ENCODE measurements at regions not wholly inside any gene's neighbourhood (a gene's known extent, or its start where the extent isn't known, plus 50 kb on each side); places are given as distances from the start of the nearest gene placed in this dataset.

DNA sequence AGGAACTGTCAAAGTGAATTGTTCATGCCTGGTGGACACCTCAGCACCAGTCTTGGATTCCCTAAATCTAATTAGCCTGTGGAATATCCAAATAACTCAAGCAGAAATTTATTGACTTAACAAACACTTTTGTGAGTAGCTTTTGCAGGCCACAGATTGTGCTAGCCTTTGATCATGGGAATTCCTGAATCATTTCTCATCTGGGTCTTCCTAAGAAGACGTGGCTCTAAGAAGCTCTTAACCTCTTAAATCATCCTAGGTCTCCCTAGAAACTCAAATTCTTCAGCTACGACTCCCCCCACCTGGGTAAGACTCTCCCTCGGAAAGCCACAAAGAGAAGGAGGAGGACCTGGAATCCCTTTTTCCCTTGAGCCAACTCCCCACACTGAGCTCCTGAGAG lies 53.8 kb upstream of the PSEN2 start:
- DNase-seq (ENCODE audit: low read depth), result peak; percentile 35
- H3K4me3 ChIP-seq (ENCODE audit: low read depth, low read length), result no peak overlapping the region

DNA sequence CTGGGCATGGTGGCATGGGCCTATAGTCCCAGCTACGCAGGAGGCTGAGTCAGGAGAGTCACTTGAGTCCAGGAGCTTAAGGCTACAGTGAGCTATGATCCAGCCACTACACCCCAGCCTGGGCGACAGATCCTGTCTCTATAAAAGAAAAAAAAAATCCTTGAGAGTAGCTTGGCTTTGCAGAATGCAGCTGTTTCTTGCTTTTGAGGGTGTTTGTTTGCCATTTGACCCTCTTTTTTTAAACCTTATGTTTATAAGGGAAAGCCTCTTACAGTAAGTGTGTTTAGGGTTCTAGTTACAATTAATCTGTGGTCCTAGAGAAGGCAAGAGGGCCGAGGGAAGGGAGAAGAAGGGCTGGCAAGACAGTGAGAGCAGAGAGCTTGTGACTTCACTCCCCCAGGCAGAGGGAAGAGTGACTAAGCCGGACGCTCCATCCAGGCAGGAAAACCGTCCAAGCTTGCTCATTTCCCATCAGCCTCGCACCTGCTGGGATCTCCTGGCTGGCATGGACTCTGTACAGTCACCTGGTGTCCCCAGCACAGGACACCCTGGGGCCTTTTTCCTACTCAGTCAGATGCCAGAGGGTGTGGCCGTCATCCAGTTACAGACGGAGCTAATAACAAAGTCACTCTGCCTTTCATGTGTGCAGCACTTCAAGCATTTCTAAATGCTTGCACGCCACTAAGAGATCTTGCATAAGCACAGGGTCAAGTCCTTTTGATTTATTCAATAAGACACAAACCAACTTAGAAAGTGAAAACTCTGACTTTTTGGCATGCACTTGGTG lies 55.5 kb upstream of the PSEN2 start:
- DNase-seq (ENCODE audit: low read depth), result peak; percentile 52
- no peak overlapping the region for H3K4me3 ChIP-seq (ENCODE audit: low read depth, low read length)

DNA sequence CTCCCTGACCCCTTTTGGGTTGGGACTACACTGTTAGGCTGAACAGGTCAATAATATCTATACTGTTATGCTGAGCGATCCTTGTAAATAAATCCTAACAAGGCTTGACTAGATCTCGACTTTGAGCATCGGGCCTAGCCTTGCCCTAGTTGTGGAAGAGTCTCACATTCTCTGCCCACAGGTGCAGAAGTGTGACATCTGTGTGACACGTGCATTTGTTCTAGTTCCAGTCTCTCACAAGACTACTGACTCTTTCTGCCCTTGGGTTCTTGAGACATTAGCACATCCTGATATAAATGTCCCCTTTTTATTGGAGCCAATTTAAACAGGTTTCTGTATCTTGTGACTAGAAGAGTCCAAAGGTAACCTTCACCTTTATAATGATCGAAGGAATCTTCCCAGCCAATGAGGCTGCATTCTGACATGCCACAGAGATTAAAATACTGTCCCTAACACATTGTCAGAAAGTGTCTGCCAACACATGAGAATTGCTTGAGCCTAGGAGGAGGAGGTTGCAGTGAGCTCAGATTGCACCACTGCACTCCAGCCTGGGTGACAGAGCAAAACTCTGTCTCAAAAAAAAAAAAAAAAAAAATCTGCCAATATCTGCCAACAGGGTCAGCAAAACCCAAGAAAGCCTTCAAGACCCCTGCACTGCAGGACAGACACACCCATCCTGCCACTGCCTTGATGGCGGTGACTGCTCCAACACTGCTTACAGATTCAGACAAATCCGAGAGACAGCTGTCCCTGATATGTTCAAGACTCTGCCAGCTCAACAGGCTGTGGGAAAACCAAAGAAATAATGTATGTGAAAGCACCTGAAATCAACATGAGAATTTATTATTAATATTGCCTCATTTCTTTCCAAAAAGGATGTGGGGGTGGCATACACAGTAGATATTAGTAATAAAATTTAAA lies 56.5 kb upstream of the PSEN2 start:
- DNase-seq (ENCODE audit: low read depth), result no peak
- H3K4me3 ChIP-seq (ENCODE audit: low read depth, low read length), result no peak overlapping the region

DNA sequence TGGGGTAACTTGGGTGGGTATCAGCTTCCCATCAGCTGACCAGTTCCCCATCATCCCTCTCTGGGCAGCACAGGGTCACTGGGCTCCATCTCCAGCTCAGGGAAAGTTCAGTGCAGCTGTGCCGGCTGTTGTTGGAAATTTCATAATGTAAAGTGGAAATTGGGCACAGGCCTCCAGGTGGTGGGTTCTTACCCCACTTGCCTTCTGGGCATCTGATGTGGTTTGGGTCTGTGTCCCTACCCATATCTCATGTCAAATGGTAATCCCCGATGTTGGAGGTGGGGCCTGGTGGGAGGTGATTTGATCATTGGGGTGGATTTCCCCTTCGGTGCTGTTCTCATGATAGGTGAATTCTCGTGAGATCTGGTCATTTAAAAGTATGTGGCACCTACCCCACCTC lies 59.7 kb upstream of the PSEN2 start:
- DNase-seq (ENCODE audit: low read depth), result no peak
- no peak overlapping the region for H3K4me3 ChIP-seq (ENCODE audit: low read depth, low read length)

DNA sequence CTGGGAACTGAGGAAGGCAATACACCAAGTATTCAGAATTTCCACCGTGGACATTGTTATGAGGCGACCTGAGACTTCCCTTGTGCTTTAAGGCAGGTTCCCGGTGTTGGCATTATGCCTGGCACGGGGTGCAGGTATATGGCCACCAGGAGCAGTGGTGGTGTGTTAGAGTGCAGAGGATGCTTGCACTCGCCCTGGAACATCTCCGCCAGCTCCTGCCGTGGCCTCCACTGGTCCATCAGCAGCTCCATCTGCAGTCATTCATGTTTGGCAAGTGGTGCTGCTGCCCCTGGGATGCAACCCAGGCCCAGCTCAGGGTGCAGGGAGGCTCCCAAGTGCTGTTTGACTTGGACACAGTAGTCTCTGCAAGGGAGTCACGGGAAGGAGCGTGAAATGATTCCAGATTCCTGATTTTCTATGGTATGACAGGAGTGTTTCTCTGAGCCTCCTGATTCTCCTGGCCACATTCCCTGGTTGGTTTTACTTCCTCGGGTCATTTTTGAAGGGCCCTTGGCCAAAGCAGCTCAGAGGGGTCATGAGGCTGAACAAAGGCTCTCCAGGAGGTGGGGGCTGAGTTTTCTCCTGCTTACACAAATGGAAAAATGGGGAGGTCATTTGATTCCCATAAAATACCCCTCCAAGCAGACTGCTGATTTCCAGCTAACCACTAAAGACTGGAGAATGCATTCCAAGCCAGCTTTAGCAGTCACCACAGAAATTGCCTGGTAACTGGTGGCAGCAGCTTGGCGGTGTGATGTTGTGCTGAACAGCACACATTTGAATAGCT lies 60.4 kb upstream of the PSEN2 start:
- no peak overlapping the region for H3K4me3 ChIP-seq (ENCODE audit: low read depth, low read length)
- no peak for DNase-seq (ENCODE audit: low read depth)

DNA sequence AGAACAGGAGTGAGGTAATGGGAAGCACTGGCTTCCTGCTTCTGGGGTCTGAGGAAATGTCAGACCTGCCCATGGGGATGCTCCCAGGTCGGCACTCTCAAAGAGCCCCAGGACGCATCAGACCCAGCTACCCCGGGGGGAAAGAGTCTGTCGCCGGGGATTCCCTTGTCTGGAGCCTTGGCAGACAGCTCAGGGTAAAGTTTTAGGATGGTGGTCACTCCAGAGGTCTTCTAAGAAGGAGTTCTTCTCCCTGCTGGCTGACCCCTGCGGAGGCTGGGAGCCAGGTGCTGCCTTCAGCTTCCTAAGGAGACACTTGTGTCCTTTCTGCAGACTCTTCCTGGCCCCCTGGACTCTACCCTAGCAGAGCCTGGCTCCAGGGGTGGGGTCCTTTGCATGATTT lies 61.9 kb upstream of the PSEN2 start:
- DNase-seq (ENCODE audit: low read depth), result no peak

DNA sequence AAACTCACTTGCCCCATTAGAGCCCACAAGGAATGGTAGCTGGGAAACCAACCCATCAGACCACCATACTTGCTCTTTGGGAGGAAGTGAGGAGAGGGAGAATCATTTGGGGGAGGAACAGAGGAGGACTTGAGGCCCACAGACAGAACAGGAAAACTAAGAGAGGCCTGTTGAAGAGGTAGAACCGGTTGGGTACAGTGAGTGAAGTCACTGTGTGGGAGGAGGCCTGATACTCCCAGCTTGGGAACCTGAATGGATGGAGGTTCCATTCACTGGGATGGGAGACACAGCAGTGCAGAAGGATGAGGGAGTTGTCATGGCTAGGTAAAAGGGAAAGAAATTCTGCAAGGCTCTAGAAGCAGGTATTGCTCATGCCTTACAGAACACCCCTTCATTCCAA lies 63.4 kb upstream of the PSEN2 start:
- DNase-seq (ENCODE audit: low read depth), result no peak
- H3K4me3 ChIP-seq (ENCODE audit: low read depth, low read length), result no peak overlapping the region

More for the DNA sequence above, 61.9 kb upstream of the PSEN2 start:
- H3K4me3 ChIP-seq (ENCODE audit: low read depth, low read length), result no peak overlapping the region

DNA sequence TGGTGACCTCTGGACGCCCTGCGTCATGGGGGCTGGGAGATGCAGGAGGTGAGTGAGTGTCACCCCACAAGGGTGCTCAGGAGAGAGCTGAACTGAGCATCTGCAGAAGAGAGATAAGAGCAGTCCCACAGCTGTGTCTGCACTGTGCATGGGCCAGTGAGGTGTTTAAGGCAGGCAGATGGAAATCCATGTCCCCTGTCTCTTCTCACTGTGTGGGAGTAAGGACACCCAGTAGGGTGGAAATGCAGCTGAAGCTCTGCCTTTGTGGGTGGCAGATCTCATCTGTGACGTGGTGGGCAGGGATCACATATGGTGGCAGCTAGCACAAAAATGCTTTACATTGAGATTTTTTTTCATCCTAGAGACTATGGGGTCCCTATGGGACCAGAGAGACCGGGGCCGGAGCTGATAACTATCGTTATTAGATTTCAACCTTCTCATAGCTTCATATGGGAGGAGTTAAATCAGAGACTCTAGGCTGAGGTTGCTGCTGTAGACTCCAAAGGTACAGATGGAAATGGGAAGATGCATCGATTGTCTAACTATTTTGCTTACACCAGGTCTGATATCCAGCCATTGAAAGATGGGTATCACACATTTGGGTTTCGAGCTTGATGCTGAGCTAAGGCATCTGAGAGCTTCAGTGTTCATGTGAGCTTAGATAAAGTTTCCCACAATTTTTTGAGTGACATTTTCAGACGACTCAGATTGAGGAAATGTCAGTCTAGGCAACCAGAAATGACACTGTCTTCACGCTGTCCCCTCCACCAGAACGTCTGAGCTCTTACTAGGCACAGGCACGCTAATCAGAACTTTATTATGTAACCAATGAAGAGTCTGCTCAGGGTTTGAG lies 65.3 kb upstream of the PSEN2 start:
- no peak for DNase-seq (ENCODE audit: low read depth)
- no peak overlapping the region for H3K4me3 ChIP-seq (ENCODE audit: low read depth, low read length)

DNA sequence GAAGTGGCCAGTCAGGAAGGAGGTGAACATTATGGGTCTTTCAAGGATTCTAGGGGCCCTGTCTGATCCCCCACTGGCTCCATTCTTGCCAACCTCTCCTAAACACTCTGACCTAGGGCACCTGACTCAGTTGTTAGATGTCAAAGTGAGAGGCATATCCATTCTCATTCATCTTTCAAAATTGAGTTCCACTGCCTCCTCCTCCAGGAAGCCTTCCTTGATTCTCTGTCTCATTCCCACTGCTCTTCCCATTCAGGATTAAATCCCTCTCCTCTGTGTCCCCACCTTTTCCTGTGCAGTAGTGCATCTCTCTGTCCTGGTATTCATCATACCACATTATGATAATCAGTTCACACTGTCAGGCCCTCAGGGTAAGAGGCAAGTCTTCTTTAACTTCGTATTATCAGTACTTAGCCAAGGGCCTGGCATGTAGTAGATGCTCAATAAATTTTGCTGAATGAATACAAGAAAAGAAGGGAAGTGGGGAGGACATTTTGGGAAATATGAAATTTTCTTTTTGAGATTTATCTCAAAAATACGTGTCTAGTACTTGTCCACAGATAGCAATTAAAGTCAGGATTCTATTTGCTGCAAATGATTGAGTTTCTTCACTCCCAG lies 61.8 kb upstream of the ITPKB start:
- no peak for DNase-seq (ENCODE audit: low read depth)
- no peak overlapping the region for H3K4me3 ChIP-seq (ENCODE audit: low read depth, low read length)

DNA sequence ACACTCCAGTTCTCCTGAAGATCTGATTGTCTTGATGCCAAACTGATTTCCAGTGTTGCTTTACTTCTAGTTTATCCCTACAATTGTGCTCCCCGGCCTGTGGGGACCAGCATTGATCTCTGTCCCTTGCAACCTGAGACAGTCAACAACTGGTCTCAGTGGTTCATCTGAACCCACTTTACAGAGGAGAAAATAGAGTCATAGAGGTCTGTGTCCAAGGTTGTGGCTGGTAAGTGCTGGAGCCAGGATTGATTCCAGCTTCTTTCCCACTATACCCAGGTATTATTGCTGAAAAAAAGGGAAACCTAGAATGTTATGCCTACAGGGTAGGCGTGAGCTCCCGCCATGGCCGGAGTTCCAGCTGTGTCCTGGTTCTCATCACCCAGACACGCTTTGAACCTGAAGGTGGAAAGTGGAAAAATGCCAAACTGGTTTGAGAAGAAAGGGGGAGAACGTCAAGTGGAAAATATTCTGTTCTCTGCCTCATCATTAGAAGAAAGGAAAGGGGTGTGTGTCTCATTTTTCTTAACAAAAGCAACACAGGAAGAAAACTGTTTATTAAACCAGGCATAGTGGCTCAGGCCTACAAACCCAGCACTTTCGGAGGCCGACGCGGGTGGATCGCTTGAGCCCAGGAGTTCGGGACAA lies 60.7 kb upstream of the ITPKB start:
- no peak for DNase-seq (ENCODE audit: low read depth)
- no peak overlapping the region for H3K4me3 ChIP-seq (ENCODE audit: low read depth, low read length)

DNA sequence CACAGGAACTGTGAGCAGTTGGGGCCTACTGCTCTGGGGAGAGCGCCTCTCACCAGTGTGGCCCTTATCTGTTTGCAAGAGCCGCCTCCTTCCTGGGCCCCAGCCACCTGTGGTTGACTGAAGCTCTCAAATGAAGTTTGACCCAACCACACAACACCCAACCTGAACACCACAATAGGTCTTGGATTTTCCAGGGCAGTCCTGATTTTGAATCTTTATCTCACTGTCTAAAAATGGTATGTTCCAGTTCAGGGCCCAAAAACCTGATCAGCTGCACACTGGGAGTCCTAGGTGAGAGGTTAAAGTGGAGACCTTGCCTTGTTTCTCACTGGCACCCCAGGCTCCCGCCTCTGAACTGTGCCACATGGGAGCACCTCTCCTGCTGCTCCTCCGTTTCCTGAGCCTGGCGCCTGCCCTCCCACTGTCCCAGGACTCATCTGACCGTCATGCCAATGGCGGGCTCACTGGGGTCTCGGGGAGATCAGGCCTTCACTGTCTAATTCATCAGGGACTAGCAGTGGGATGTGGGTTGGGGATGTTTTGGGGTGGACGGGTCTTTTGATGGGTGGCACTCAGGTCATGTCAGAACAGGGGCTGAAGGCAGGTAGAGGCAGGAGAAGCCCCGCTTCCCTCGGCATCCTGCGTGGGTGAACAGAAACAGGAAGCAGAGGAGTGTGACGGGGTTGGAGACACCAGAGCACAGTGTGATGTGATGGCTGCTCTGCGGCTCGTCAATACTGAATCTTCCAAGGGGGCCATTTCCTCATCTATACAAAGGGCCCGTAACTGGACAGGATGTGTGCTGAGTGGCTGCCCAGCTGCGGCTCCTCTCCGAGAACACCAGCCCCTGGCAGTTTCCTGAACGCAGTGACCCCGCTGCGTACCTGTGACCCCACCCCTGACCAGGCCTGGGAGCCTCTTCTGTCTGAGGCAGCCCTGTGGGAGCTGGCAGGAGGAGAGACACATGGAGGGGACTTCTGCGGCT lies 59.6 kb upstream of the ITPKB start:
- DNase-seq (ENCODE audit: low read depth), result no peak

DNA sequence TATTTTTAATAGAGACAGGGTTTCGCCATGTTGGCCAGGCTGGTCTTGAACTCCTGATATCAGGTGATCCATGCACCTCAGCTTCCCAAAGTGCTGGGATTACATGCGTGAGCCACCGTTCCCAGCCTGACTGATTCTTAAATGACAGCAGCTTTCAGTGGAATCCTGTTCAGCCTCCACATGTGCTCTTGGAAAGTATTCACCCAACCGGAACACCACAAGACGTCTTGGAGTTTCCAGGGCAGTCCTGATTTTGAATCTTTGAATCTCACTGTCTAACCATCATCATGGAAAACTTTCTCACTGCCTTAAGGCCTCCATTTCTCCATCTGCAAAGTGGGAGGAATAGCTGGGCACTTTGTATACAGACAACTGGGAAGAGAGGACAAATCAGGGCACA lies 58.1 kb upstream of the ITPKB start:
- no peak overlapping the region for H3K4me3 ChIP-seq (ENCODE audit: low read depth, low read length)
- no peak for DNase-seq (ENCODE audit: low read depth)

More for the DNA sequence above, 59.6 kb upstream of the ITPKB start:
- no peak overlapping the region for H3K4me3 ChIP-seq (ENCODE audit: low read depth, low read length)

DNA sequence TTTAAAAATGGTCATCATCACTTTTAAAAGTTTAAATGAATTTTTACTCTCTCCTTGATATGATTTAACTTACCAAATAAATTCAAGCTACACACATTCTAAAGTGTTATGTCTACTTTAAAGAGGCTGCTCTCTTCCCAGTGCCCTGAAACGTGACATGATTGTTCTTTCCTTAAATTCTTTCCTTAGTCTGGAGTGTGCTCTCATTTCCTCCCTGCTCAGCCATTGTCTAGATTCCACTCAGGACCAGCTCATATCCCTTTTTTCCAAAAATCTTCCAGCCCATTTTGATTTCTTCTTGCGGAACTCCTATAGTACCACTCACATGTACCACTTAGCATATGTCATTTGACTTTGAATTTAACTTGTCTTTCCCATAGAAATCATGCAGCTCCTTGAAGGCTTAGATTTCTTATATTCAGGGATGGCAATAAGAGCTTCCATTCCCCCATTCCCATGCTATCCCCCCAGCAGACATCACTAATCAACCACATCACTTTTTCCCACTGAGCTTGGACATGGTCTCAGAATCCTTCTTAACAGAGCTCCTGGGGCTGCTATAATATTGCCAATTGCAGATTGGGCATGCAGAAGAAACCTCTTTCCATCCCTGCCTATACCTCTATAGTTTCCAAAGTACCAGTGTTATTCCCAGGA lies 54.7 kb upstream of the ITPKB start:
- no peak for DNase-seq (ENCODE audit: low read depth)
- no peak overlapping the region for H3K4me3 ChIP-seq (ENCODE audit: low read depth, low read length)

DNA sequence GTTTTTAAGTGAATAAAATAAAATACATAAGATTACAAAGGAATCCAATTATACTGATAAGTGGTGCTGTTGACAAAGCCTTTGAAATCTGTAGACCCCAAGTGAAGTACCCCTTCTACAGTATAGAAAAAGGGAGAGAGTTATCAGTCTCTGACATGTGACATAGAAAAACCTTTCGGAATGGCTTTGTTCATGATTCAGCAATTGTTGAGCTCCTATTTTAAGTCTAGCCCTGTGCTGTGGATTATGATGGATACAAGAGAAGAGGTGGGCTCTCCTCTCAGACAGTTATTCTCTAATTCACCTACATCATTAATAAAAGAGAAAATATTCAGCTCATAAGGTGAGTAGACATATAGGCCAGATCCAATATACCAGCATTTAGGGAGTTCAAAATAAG lies 53.3 kb upstream of the ITPKB start:
- no peak overlapping the region for H3K4me3 ChIP-seq (ENCODE audit: low read depth, low read length)
- no peak for DNase-seq (ENCODE audit: low read depth)

DNA sequence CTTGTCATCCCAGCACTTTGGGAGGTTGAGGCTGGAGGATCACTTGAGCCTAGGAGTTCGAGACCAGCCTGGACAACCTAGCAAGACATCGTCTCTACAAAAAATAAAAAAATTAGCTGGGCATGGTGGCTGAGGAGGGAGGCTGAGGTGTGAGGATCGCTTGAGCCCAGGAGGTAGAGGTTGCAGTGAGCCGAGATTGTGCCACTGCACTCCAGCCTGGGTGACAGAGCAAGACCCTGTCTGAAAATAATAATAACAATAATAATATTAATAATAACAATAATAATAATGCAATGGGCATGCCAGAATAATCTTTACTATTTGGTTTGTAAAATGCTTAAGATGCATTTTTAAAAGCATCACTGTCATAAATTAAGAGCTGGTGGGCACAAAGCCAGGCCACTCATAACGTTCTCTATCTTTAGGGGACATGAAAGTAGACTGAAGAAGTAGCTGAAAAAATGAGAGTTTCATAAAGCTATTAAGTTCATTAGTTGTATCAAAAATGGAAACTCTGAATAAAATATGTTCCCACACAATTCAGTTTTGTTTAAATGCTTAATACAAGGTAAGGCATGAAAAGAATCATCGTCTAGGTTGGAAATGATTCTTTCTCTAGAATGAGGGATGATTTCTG lies 51.6 kb upstream of the ITPKB start:
- DNase-seq (ENCODE audit: low read depth), result no peak

DNA sequence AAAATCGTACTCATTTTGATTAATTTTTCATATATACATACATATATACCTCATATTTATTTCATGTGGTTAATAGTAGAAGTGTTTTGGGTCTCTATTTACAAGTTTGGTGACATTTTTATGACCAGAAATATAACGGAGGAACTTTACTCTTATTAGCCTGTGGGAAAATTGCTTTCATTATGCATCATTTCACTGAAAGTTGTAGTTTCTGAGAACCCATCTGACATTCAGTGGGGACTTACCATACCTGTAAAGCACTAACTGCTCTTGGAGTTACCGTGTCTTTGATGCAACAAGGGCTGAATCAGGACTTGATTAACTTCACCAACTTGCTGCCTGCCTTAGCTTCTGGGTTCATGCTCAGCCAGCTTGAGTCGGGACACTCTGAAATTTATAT lies 49.9 kb upstream of the ITPKB start:
- no peak overlapping the region for H3K4me3 ChIP-seq (ENCODE audit: low read depth, low read length)
- no peak for DNase-seq (ENCODE audit: low read depth)

More for the DNA sequence above, 51.6 kb upstream of the ITPKB start:
- H3K4me3 ChIP-seq (ENCODE audit: low read depth, low read length), result no peak overlapping the region

All from skeletal muscle cell (primary cell).